Chondrocyte (in vitro differentiated cells): ENCODE measurements at regions not wholly inside any gene's neighbourhood (a gene's known extent, or its start where the extent isn't known, plus 50 kb on each side); places are given as distances from the start of the nearest gene placed in this dataset.

Experiments used
- DNase-seq: peaks from one replicate; pipeline ENCODE4 v3.0.0; 2021; ENCODE audit warnings: mixed read lengths, low spot score
- H3K27ac Mint-ChIP-seq: one replicate; pipeline ENCODE4 v1.8.0; 2021; ENCODE audit warnings: mild to moderate bottlenecking, moderate library complexity, mixed read lengths; ENCODE audit not compliant: unreplicated experiment
- H3K27me3 Mint-ChIP-seq: 2 replicates; pipeline ENCODE4 v1.8.0; 2021; ENCODE audit warnings: low read depth, mixed read lengths
- H3K36me3 Mint-ChIP-seq: 2 replicates; pipeline ENCODE4 v1.8.0; 2021; ENCODE audit warnings: low read depth, mixed read lengths
- H3K4me1 Mint-ChIP-seq: 2 replicates; pipeline ENCODE4 v1.8.0; 2021; ENCODE audit warnings: low read depth, mild to moderate bottlenecking, mixed read lengths
- H3K4me3 Mint-ChIP-seq: one replicate; pipeline ENCODE4 v1.8.0; 2021; ENCODE audit warnings: mild to moderate bottlenecking, moderate library complexity, mixed read lengths; ENCODE audit not compliant: unreplicated experiment
- H3K9me3 Mint-ChIP-seq: 2 replicates; pipeline ENCODE4 v1.8.0; 2021; ENCODE audit warnings: low read depth, mixed read lengths
- CTCF ChIP-seq: fragments of 200-600 bp; sonication (generic); IDR thresholded peaks from 2 replicates; pipeline ENCODE4 v1.5.0; 2021; ENCODE audit warnings: antibody characterized with exemption, mild to moderate bottlenecking, moderate library complexity

- no peak for DNase-seq
- Mint-ChIP-seq H3K9me3 (peaks cover 3% of the 10 kb centered on the region), H3K27ac (no peak overlapping the region), H3K4me1 (peaks cover 36% of the 10 kb centered on the region), H3K36me3 (no peaks in the 10 kb centered on the region), H3K27me3 (no peaks in the 10 kb centered on the region), H3K4me3 (no peak overlapping the region)
- no peak for TF ChIP-seq CTCF
Measured at GRCh38 chr12:24138041-24138440, 188.6 kb upstream of the SOX5 start.

- TF ChIP-seq CTCF, result no peak
- H3K27ac Mint-ChIP-seq, result no peak overlapping the region
- H3K4me1 Mint-ChIP-seq, result peaks cover 49% of the 10 kb centered on the region
- DNase-seq, result no peak
- no peak overlapping the region for H3K4me3 Mint-ChIP-seq
- no peaks in the 10 kb centered on the region for H3K36me3 Mint-ChIP-seq
- H3K9me3 Mint-ChIP-seq, result no peaks in the 10 kb centered on the region
- H3K27me3 Mint-ChIP-seq, result no peaks in the 10 kb centered on the region
Measured at GRCh38 chr12:24135158-24135850, 185.8 kb upstream of the SOX5 start.

DNA sequence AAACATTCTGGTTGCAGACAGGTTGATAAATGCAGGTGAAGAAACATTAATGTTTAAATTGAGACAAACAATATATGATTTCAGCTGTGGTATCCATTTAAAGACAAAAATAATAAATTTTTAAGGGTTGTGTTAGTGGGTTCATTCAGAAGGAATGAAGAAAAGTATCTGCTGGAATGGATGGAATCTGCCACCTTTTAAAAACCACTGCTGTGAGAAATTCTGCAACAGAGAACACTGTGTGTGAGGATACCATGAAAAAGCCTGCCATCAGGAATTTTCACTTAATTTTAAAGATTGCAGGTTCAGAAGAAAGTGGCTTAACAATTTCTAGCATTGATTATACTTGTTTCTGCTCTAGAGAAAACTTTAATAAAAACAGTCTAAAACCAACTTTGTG lies 184.6 kb upstream of the SOX5 start:
- no peaks in the 10 kb centered on the region for H3K36me3 Mint-ChIP-seq
- no peaks in the 10 kb centered on the region for H3K9me3 Mint-ChIP-seq
- H3K4me1 Mint-ChIP-seq, result peaks cover 49% of the 10 kb centered on the region
- peak overlapping the region; percentile 52 for H3K27ac Mint-ChIP-seq
- H3K27me3 Mint-ChIP-seq, result no peaks in the 10 kb centered on the region
- DNase-seq, result no peak
- no peak overlapping the region for H3K4me3 Mint-ChIP-seq
- no peak for TF ChIP-seq CTCF

DNA sequence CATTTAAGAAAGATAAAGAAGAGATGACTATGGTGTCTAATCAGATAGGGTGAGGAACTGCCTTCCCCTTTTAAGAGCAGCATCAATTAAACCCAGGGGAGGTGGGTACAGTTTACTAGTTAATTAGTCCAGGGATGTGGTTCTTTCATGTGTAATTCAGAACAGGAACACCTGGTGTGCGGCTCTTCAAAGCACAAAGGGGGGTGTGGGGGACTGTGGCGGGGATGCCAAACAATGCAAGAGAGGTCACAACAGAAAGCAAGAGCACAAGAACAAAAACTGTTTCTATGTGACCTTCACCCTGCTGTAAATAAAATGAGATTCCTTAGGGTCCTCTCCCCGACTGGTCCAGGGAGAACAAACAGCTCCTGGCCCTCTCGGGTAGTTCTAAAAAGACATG lies 183.9 kb upstream of the SOX5 start:
- H3K9me3 Mint-ChIP-seq, result no peaks in the 10 kb centered on the region
- peak overlapping the region; percentile 46 for H3K27ac Mint-ChIP-seq

More for the DNA sequence above, 183.9 kb upstream of the SOX5 start:
- H3K4me1 Mint-ChIP-seq, result peaks cover 49% of the 10 kb centered on the region
- no peak for DNase-seq
- no peak for TF ChIP-seq CTCF
- H3K4me3 Mint-ChIP-seq, result no peak overlapping the region
- H3K27me3 Mint-ChIP-seq, result no peaks in the 10 kb centered on the region
- no peaks in the 10 kb centered on the region for H3K36me3 Mint-ChIP-seq
